ENCODE measurements at regions not wholly inside any gene's neighbourhood (a gene's known extent, or its start where the extent isn't known, plus 50 kb on each side); places are given as distances from the start of the nearest gene placed in this dataset.

GRCh38 chr3:81989274-81989673 lies 227.8 kb upstream of the GBE1 start:
- TF ChIP-seq CTCF (optimal IDR thresholded peaks at IDR 0.05 in 1 of 3, IDR thresholded peaks at IDR 0.05 in 1 of 3, conservative IDR thresholded peaks at IDR 0.05 in 1 of 3; ENCODE audit: extremely low read depth in 1 of 3, insufficient read depth in 2 of 3, low read length in 3 of 3) (no peak), EZH2 (IDR thresholded peaks at IDR 0.05; ENCODE audit: low read length) (no peak)

Data from keratinocyte (primary cell).